HFF-Myc (cell line): ENCODE measurements at regions not wholly inside any gene's neighbourhood (a gene's known extent, or its start where the extent isn't known, plus 50 kb on each side); places are given as distances from the start of the nearest gene placed in this dataset.

ENCODE experiments used
- DNase-seq: peaks from one replicate; pipeline ENCODE4 v3.0.0-alpha.2; 2011; ENCODE audit warnings: low read depth; ENCODE audit errors: extremely low read depth
- H3K4me3 ChIP-seq: replicated peaks from 2 replicates; pipeline ENCODE4 v1.5.1; 2011; ENCODE audit warnings: low read depth, mild to moderate bottlenecking, control low read depth, low read length
- TF ChIP-seq, protein P1 (sequence below): IDR thresholded peaks from 2 replicates; pipeline ENCODE4 v1.5.1; 2012; ENCODE audit warnings: mild to moderate bottlenecking, low read depth, low read length, control low read depth; ENCODE audit errors: missing control alignments

GRCh38 chr14:85438001-85438400 lies 91.9 kb upstream of the FLRT2 start:
- H3K4me3 ChIP-seq: no peak overlapping the region
- no peak for DNase-seq
- TF ChIP-seq, protein P1, sequence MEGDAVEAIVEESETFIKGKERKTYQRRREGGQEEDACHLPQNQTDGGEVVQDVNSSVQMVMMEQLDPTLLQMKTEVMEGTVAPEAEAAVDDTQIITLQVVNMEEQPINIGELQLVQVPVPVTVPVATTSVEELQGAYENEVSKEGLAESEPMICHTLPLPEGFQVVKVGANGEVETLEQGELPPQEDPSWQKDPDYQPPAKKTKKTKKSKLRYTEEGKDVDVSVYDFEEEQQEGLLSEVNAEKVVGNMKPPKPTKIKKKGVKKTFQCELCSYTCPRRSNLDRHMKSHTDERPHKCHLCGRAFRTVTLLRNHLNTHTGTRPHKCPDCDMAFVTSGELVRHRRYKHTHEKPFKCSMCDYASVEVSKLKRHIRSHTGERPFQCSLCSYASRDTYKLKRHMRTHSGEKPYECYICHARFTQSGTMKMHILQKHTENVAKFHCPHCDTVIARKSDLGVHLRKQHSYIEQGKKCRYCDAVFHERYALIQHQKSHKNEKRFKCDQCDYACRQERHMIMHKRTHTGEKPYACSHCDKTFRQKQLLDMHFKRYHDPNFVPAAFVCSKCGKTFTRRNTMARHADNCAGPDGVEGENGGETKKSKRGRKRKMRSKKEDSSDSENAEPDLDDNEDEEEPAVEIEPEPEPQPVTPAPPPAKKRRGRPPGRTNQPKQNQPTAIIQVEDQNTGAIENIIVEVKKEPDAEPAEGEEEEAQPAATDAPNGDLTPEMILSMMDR: no peak

DNA sequence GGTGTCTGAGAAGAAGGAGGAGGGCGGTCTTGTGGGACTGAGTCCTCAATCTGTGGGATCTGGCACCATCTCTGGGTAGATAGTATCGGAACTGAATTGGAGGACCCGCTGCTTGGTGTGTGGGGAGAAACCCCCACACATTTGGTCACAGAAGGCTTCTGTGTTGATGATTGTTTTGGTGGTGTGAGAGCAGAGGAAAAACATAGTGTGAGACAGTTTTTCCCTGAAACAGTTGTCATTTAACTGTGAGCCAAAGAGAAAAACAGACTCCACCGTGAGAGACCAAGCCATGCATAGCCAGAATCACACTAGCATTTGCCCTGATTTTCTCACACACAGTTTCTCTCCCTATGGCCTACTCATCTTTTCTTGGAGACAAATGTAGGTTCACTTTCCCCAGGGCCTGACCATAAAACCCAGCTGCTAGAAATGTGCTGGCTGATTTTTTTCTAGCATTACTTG lies 91.4 kb upstream of the FLRT2 start:
- H3K4me3 ChIP-seq: no peak overlapping the region
- TF ChIP-seq, protein P1: no peak
- DNase-seq: no peak

- TF ChIP-seq, protein P1: no peak
- DNase-seq: no peak
- no peak overlapping the region for H3K4me3 ChIP-seq
Measured at GRCh38 chr14:85439696-85440328, 90.1 kb upstream of the FLRT2 start.

- DNase-seq: no peak
- TF ChIP-seq, protein P1: no peak
- H3K4me3 ChIP-seq: no peak overlapping the region
Measured at GRCh38 chr14:85441909-85442643, 87.9 kb upstream of the FLRT2 start.

DNA sequence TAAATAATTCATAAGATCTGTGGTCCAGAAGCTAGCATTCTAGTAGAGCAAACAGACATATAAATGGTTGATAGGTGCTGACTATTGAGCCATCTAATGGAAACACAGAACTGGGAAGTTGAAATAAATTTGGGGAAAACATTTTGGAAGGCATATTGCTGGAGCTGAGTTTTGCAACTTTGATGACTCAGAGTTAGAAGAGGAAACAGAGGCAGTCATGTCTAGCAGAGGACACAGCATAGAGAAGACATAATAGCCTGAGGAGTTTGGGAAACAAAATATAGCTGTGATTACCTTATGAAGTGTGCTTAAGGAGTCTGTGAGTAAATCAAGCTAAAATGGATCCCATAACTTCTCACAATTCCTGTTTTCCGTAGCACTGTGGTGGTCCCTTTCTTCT lies 86.9 kb upstream of the FLRT2 start:
- DNase-seq: no peak
- no peak overlapping the region for H3K4me3 ChIP-seq
- TF ChIP-seq, protein P1: no peak

GRCh38 chr14:85444635-85445034 lies 85.3 kb upstream of the FLRT2 start:
- TF ChIP-seq, protein P1: no peak
- no peak overlapping the region for H3K4me3 ChIP-seq
- DNase-seq: peak; percentile 33
